C4-2B (cell line): ENCODE measurements at regions not wholly inside any gene's neighbourhood (a gene's known extent, or its start where the extent isn't known, plus 50 kb on each side); places are given as distances from the start of the nearest gene placed in this dataset.

Source experiments
- ZFX ChIP-seq: fragments of 450-650 bp; IDR thresholded peaks from 2 replicates; pipeline ENCODE4 v1.6.1; 2017
- TF ChIP-seq, protein P1 (sequence below): fragments of 450-650 bp; conservative IDR thresholded peaks from 2 replicates; pipeline ENCODE4 v1.5.1; 2017; ENCODE audit warnings: mild to moderate bottlenecking

DNA sequence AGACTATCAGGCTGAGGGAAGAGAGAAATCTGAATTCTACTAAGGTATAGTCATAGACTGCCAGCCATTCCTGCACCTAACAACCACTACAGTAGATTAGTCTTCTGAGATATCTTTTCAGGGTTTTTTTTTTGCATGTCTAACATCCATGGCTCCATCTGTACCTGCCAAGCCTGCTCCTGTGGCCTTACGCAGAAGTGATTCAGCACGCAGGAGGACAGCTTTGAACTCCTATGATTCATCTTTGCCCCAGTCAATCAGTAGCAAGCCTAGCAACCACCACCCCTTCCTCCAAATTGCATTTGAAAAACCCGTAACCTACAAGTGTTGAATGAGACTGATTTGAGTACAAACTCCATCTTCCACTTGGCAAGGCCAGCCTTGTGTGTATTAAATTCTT, 520.7 kb upstream of the HS3ST1 start:
- TF ChIP-seq, protein P1, sequence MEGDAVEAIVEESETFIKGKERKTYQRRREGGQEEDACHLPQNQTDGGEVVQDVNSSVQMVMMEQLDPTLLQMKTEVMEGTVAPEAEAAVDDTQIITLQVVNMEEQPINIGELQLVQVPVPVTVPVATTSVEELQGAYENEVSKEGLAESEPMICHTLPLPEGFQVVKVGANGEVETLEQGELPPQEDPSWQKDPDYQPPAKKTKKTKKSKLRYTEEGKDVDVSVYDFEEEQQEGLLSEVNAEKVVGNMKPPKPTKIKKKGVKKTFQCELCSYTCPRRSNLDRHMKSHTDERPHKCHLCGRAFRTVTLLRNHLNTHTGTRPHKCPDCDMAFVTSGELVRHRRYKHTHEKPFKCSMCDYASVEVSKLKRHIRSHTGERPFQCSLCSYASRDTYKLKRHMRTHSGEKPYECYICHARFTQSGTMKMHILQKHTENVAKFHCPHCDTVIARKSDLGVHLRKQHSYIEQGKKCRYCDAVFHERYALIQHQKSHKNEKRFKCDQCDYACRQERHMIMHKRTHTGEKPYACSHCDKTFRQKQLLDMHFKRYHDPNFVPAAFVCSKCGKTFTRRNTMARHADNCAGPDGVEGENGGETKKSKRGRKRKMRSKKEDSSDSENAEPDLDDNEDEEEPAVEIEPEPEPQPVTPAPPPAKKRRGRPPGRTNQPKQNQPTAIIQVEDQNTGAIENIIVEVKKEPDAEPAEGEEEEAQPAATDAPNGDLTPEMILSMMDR = no peak
- no peak for TF ChIP-seq ZFX
